H1 (cell line): ENCODE measurements at regions not wholly inside any gene's neighbourhood (a gene's known extent, or its start where the extent isn't known, plus 50 kb on each side); places are given as distances from the start of the nearest gene placed in this dataset.

Source experiments
- EGR1 ChIP-seq: IDR thresholded peaks from 2 replicates; pipeline ENCODE4 v1.6.1; 2011; ENCODE audit warnings: low read depth, low read length, borderline replicate concordance
- HDAC2 ChIP-seq, 2 experiments: fragments of 300-600 bp in 1 of 2; sonication (generic) in 1 of 2; IDR thresholded peaks; 2 replicates each; pipeline ENCODE4 v1.6.1; 2011 to 2012; ENCODE audit warnings: low read depth in 2 of 2, low read length in 2 of 2, mild to moderate bottlenecking in 2 of 2, moderate library complexity in 2 of 2, borderline replicate concordance in 1 of 2, inconsistent platforms in 1 of 2
- KDM1A ChIP-seq: fragments of 200-600, 300-600 bp; sonication (generic); IDR thresholded peaks from 2 replicates; pipeline ENCODE4 v1.7.1; 2016; ENCODE audit warnings: mild to moderate bottlenecking, low read length, borderline replicate concordance
- SIRT6 ChIP-seq: IDR thresholded peaks from one replicate; pipeline ENCODE4 v1.7.1; 2012; ENCODE audit warnings: low read length, inconsistent platforms
- SP2 ChIP-seq: IDR thresholded peaks from 2 replicates; pipeline ENCODE4 v1.6.1; 2012; ENCODE audit warnings: mild to moderate bottlenecking, low read length, inconsistent platforms
- ZNF274 ChIP-seq: IDR thresholded peaks from 2 replicates; pipeline ENCODE4 v1.7.0; 2012; ENCODE audit warnings: low read length, borderline replicate concordance; ENCODE audit errors: extremely low read depth

DNA sequence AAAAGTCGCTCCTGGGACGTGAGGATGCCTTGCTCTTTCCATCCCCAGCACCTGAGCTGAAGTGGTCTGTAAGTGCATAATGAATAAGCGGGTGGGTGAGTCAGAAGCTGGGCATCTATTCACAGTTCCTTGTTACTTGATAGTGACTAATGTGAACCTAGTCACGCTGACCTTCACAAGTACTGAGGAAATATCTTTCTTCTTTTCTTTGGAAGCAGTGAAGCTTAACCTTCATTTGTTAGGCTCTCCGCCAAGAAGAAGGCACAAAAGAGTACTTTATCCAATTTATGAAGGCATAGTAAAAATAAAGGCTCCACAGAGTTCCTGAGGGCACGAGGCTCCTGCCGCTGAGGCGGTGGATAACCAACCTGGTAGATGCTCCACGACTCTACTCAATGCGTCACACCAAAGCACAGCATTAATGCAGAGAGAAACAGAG is 475.7 kb upstream of the SLIT2 start (continued):
- no peak for TF ChIP-seq SIRT6
- TF ChIP-seq SP2: no peak
- TF ChIP-seq ZNF274: no peak
- no peak for TF ChIP-seq EGR1
- TF ChIP-seq HDAC2 (IDR thresholded peaks at IDR 0.05; ENCODE audit: borderline replicate concordance in 1 of 2, low read depth in 2 of 2, low read length in 2 of 2): no peak
- TF ChIP-seq KDM1A: no peak
